Cardiac septum (tissue), 1 donor: ENCODE measurements at regions not wholly inside any gene's neighbourhood (a gene's known extent, or its start where the extent isn't known, plus 50 kb on each side); places are given as distances from the start of the nearest gene placed in this dataset.

Experiments used
- DNase-seq: peaks from one replicate; pipeline ENCODE4 v3.0.0-alpha.2; 2020; ENCODE audit warnings: low spot score
- intact Hi-C: fragments of 100-400 bp; cut with DNase I; formaldehyde crosslinking; loops from one replicate; pipeline ENCODE4 v1.14.0; 2022
- donor health status: DM: no; HTN: no; CAD: no.

DNA sequence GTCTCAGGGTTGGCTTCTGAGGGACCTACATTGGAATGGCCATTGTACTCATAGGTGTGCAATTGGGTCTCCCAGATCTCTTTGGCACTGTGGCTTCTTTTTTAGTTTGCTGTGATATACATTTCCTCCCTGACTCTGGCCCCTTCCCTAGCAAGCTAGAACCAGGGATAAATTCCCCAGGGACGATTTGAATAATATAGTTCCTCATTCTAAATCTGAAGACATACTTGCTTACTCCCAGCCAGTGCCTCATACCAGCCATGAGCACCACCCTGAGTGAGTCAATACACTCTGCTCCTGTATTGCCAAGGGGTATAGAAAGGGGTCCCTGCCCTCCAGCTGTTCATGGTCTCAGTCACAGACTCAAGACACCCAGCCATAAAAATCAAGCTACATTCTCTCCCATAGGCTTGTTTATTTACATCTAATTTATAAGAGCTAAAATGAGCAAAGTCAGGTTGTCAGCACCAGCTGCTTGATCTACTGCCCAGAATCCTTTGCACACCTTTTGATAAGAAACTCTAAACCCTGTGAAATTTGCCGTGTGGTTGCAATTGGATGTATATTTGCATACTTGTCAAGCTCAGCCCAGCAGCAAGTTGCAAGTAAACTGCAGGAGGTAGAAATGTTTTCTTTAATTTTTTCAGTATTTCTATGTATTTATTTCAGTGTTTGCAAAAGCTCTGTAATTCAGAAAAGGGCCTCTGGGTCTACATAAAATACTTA is 219.9 kb upstream of the IRX1 start:
- intact Hi-C loops = no loop called here
- DNase-seq = no peak

DNA sequence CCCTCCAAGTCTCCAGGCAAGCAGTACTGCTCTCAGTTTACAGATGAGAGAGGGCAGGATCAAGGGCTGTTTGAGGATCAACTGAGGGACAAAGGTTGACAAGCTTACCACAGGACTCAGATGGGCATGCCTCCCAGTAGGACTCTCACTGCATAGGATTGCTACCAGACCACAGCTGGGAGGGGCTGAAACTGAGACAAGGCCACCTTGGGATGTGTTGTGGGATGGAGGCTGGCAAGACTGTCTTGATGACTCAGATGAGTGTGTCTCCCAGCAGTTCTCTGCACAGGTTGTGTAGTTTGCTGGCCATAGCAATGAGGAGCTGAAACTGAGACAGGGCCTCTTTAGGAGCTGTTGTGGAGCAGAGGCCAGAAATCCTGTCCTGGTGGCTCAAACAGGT is 222.2 kb upstream of the IRX1 start:
- intact Hi-C loops = no loop called here

DNA sequence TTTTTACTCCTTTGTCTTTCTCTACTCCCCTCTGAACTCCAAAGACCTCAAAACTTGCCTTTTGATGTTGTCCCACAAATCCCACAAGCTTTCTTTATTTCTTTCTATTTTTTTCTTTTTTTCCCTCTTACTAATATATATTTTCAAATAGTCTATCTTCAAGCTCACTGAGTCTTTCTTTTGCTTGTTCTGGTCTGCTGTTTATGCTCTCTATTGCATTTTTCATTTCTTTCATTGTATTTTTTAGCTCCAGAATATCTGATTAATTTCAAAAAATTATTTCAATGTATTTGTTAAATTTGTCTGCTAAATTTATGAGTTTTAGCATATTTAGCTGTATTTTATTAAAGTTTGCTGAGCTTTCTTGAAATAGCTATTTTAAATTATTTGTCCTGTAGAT is 223.3 kb upstream of the IRX1 start:
- intact Hi-C loops = no loop called here

More for the DNA sequence above, 222.2 kb upstream of the IRX1 start:
- peak; percentile 22 for DNase-seq

GRCh38 chr5:3365501-3366215 is 230.0 kb upstream of the IRX1 start:
- intact Hi-C loops = no loop called here
- DNase-seq = peak; percentile 53

More for the DNA sequence above, 223.3 kb upstream of the IRX1 start:
- no peak for DNase-seq

DNA sequence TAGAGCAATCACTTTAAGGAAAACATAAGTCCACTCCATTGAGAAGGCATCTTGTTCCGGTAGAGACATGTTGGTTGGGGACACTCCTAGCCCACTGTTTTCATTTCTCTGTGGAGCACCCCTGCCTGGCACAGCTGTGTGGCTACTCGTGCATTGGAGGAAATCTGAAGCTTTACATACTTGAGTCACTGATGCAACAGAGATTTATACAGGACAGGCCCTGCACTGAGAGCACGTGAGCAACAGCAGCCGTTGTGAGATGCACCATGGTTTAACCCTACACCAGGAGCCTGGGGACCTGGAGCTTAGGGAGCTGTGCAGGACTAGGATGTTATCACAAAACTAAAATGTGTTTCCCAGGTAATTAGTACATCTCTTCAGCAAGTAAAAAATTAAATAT is 230.7 kb upstream of the IRX1 start:
- intact Hi-C loops = no loop called here
- DNase-seq = no peak

DNA sequence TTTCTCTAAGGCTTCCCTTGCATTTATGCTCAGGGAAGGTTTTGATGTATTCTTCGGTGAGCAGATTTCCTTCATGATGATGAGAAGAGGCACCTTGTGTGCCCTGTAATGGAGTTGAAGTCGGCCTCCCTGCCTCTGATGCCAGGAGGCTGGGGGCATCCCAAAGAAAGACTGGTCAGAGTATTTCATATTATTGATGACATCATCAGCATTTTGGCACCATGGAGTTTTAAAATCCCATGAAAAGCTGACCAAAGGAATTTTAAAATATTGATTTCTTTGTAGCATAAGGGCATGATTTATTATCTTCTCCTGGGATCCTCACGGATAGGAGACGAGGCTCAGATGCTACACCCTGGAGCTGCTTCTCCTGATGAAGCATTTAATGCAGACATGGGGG is 231.2 kb upstream of the IRX1 start:
- no peak for DNase-seq
- intact Hi-C loops = no loop called here

DNA sequence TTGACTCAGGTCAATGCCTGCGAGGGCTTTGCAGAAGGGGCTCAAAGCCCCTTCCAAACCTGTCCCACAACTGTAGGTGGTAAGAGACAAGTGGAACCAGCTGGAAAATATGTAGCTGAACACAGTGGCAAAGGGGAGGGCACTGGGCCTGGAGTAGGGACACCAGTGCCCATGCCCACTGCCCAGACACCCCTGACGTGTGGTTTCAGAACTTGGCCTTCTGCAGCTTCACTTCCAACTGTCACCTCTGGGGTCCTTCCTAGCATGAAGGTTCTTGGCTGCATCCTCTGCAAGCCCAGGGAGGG is 233.1 kb upstream of the IRX1 start:
- intact Hi-C loops = no loop called here
- DNase-seq = peak; percentile 27

GRCh38 chr5:3361811-3362605 is 233.6 kb upstream of the IRX1 start:
- intact Hi-C loops = no loop called here
- peak; percentile 26 for DNase-seq

GRCh38 chr5:3359642-3360041 is 236.0 kb upstream of the IRX1 start:
- intact Hi-C loops = no loop called here
- no peak for DNase-seq

DNA sequence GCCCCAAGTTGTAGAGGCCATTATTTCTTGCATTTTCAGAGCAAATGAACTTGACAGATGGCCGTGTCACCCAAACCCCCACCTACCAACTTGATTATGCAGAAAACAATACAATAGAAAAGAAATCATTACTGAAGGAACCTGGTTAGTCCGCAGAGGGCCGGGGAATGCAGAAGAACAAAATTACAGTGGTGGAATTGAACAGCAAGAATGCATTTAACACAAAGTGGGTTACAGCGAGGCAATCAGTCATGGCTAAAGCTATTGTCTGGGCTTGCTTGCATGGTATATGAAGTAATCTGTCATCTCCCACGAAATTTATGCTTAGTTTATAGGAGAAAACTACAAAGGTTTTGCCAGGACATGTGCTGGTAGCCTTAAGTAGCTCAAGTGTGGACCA is 238.3 kb upstream of the IRX1 start:
- intact Hi-C loops = no loop called here
- no peak for DNase-seq

GRCh38 chr5:3356016-3356415 is 239.6 kb upstream of the IRX1 start:
- intact Hi-C loops = no loop called here
- DNase-seq = peak; percentile 50

DNA sequence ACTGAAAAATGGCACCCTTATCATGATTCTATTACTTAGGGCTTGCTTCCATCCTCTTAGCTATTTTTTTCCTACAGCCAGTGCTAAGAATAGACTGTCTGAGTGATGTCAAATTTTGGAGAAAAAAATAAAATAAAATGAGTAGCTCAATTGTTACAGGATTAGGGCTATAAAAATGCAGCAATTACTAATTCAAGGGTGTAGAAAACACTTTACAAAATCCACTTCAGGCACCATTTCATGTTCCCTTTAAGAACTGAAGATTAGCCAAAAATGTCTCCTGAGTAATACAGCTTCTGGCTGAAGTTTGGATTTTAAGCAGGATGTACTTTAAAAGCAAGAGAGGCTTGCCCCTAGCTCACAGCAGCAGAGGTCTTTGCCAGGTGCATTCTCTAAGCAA is 240.5 kb upstream of the IRX1 start:
- DNase-seq = no peak

DNA sequence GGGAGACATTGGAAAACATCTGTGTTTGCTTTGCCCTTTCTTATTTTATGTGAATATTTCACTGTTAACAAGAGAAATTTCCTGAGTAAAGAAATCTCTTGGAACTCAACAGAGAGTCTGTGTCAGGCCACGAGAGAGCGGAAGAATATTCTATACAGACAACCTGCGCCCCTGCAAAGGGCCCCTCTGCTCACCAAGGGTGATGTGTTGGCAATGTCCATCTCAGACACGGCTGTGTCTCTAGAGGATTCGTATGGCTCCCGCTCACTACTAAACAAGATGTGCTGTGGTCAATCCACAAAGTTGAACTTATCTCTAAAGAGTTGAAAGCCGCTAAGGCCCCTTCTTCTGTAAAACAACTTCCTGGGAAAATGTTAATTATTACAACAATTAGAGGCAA is 241.0 kb upstream of the IRX1 start:
- no peak for DNase-seq

More for the DNA sequence above, 240.5 kb upstream of the IRX1 start:
- intact Hi-C loops = no loop called here

DNA sequence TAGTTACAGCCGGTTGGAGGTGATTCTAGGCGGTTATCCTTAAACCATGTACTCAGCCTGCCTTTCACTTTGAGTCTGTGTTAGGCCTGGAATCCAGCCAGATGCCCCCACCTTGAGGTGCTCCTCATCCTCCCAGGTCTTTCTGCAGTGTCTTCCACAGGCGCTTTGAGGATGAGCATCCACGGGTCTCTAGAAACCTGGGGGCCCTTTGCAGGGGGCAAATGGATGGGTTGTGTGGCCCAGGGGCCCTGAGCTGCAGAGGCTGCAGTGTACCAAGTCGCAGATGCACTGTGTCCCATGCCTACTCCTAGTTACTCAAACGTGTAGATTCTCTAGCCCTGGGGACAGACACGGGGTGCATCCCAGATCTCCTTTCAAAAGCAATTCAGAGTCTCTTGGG is 242.1 kb upstream of the IRX1 start:
- intact Hi-C loops = no loop called here
- no peak for DNase-seq

More for the DNA sequence above, 241.0 kb upstream of the IRX1 start:
- intact Hi-C loops = no loop called here

GRCh38 chr5:3352711-3353110 is 242.9 kb upstream of the IRX1 start:
- DNase-seq = no peak
- intact Hi-C loops = no loop called here

DNA sequence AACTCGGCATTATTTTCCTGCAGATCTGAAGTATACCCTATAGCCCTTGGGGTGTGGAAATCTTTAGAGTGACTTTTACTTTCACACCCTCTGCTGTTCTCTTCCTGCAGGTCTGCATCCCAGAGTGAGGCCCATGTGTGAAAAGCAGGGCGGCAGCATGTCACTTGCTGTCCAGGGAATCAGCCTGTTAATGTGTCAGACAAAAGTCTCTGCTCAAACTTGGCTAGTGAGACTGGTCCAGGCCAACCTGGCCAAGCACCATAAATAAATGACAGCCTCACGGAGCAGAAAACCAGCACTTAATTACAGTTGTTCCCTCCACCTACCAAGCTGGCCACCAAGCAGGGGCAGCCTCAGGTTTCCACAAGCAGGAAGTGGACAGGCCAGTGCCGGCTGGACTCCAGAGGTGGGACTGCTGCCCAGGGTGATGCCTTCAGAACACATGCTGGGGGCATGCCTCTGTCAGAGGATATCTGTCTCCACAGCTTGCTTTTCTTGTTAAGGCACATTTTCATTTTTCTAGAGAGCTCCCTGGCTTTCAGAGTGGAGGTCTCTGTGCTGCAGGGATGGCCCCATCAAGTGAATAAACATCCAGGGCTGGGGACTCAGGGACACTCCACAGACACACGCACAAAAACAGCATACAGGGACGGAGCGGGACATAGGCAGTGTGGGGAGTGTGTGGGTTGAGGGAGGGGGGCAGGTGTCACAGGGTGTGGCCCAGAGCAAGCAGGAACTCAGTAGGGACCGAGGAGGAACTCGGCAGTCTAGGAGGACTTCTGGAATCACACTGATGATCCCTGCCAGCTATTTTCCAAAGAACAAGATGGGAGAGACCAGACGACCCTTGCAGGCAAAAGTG is 243.8 kb upstream of the IRX1 start:
- peak; percentile 63 for DNase-seq
- intact Hi-C loops = no loop called here

DNA sequence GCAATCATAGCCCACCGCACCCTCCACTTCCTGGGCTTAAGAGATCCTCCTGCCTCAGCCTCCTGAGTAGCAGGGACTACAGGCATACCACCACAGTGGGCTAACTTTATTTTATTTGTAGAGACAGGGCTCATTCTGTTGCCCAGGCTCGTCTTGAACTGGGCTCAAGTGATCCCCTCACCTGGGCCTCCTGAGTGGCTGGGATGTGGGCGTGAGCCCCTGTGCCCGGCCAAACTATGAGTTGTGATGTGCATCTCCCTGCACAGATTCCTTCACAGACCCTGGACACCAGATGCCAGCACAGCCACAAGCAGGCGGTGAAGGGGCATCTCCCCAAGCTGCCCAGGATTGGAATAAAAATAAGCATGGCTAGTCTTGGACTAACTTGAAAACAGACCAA is 244.9 kb upstream of the IRX1 start:
- DNase-seq = no peak
- intact Hi-C loops = no loop called here

DNA sequence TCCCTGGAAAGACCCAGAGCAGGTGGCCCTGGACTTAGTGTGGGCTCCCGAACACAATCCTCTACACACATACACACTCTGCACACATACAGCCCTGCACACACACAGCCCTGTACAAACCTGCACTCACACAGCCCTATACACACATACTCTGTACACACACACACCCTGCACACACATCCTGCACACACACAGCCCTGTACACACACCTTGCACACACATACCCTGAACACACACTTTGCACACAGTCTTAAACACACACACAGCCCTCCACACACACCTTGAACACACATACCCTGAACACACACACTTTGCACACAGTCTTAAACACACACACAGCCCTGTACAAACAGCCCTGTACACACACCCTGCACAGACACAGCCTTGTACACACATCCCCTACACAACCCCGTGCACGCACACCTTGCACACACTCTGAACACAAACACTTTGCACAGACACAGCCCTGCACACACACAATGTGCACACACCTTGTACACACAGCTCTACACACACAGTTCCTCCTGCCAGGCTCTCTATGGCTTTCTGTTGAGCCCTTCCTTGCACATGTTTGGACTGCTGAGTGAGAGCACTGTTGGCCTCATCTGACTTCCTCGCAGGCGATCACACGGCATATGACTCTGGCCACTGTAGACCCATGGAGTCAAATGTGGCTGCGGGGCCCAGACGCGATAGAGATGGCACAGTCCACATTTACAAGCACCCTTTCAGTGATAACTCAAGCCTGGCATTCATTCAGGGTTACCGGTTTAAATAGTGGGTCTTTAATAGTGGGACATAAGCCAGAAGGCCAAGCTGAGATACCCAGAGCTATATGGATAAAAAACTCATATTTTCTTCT is 245.7 kb upstream of the IRX1 start:
- peak; percentile 27 for DNase-seq
- intact Hi-C loops = no loop called here
